Ureter (tissue), 1 donor: ENCODE measurements at regions not wholly inside any gene's neighbourhood (a gene's known extent, or its start where the extent isn't known, plus 50 kb on each side); places are given as distances from the start of the nearest gene placed in this dataset.
"Not testable (repeated sequence)": the region's sequence is repeated elsewhere in the genome, so short reads cannot be mapped to it uniquely, and the experiment has no call there.

ENCODE experiments used
- DNase-seq: peaks from one replicate; pipeline ENCODE4 v3.0.0-alpha.2; 2020; ENCODE audit warnings: low spot score
- donor health status: DM: yes; HTN: yes; CAD: no.

DNA sequence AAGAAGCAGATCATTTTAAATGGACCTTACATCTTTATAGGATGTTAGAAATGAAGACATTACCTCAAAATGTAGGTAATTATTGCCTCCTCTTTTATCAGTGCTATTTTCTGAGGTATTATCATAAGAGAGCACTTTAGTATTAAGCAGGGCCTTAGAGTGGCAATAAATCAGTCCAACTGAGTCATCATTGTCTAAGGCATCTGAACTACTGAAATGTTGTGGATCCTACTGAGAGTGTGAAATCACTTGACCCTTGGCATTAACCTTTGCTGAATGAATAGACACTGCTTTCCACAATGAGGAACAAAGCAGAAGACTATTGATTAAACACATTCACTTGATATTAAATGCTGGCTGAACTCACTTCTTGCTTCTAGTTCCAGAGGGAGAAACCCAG lies 224.6 kb upstream of the ARRDC3 start:
- no peak for DNase-seq

- DNase-seq = no peak
These were observed 216.7 kb upstream of the ARRDC3 start for GRCh38 chr5:91599863-91600262.

DNA sequence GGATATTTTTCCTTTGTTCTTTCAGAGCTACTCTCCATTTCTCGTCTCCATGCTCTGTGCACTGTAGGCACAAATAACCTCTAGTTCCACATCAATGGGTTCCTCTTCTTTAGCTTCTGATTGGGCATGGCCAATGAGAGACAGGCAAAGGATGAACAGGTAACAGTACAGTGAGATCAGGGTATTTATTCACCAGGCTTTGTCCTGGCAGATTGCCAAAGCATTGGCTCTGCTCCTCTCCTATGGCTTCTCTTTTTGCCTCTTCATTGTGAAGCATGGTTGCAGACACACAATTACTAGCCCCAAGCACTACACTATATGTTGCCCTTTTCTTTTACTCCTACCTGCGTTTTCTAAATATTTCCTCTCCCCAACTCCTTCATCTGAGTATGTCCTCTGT lies 215.1 kb upstream of the ARRDC3 start:
- no peak for DNase-seq

DNA sequence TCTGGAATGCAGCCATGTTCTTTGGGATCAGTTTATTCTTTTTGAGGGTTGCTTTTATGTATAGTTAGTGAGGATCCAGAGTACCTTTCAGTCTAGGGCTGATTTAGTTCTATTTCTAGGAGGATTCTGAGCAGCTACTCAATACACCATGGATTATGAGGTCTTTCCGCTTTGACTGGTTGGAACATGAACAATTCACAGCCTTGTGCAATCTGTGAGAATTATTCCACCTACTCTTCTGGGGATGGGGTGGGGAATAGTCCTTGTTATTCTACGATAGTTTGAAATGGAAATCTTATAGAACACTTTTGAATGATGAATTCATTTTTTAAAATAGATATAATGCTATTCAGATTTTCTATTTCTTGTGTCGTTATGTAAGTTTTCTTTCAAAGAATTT lies 212.3 kb upstream of the ARRDC3 start:
- DNase-seq = no peak

DNA sequence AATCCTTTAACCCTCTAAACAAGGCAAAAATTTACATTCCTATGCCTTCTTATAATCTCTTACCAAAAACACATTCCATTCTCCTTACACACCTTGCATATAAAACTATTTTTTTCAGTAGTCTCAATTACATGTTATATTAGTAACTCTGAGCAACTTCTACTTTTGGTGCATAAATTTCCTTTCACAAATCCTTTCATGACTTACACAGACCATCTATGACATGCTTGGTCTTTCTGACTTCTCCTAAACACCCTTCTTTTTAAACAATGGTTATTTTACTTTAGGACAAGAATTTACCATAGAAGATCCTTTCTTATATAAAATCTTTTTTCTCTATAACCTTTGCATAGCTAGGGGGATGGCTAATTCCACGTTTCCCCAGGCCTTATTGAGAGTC lies 208.0 kb upstream of the ARRDC3 start:
- no peak for DNase-seq

DNA sequence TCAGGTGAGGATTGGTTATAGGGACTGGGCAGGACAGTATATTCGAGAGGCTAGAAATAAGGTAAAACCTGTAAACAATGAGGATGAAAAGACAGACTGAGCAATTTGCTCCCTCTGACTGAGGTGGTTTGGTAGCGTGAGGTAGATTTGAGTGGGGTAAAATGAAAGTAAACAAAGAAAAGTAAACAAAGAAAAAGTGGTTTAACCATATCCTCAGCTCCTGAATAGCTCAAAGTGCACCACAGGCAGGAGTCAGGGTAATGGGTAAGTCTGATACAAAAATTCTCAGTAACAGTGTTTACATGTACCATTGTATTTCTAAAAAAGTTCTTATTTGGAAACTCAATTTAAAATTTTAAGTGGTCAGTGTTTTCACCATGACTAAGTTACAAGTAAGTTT lies 203.1 kb upstream of the ARRDC3 start:
- no peak for DNase-seq

- DNase-seq = no peak
These were observed 201.2 kb upstream of the ARRDC3 start for GRCh38 chr5:91584352-91584751.

GRCh38 chr5:91566012-91566411 lies 182.9 kb upstream of the ARRDC3 start:
- DNase-seq = not testable (repeated sequence)

GRCh38 chr5:91562922-91563321 lies 179.8 kb upstream of the ARRDC3 start:
- DNase-seq = no peak

DNA sequence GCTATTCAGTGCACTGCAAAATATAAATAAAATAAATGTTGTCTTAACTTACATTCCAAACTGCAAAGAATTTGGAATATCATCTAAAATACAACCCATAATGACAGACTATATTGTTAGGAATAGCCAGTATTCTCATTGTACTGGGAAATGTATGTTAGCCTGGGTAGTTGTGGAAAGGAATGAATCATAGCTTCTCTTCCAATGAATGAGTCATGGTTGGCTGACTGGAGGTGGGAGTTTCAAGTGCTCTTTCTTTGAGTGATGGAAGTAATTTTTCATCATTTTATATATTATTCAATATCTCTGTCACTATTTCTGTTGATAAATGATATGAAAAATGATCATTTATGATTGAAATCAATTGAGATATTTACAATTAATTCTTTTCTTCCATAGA lies 158.6 kb upstream of the ARRDC3 start:
- DNase-seq = no peak

DNA sequence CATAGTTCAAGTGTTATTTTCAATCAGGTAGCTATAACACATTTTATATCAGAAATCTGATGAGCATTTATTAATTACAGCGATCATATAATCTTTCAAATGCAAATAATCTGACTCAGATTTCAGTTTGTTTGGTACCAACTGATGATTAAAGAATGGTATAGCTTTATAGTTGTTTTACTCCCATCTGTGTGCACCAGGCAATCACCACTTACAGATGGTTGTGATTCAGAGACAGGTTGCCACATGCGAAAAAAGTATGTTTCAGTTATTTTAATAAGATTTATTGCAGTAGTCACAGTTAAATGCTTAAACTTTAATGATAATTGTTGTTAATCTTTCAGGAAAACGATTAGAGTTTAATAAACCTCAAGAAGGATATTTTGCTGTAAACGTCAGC lies 155.1 kb upstream of the ARRDC3 start:
- DNase-seq = no peak

DNA sequence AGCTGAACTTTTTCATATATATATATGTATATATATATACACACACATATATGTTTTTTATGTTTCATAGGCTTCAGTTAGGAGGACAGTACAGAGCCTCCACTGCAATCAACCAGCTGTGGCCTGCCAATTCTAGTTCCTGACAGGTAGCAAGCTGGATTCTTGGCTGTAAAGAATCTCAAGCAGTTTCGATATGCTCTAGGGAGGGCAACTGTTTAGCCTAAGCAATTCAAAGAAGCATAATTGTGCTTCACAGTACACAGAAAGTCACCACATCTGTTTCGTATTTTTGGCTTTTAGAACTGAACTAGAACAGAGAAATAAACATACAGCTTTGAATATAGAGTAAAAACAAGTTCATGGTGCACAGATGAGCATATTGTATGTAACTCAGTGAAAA lies 152.4 kb upstream of the ARRDC3 start:
- no peak for DNase-seq

DNA sequence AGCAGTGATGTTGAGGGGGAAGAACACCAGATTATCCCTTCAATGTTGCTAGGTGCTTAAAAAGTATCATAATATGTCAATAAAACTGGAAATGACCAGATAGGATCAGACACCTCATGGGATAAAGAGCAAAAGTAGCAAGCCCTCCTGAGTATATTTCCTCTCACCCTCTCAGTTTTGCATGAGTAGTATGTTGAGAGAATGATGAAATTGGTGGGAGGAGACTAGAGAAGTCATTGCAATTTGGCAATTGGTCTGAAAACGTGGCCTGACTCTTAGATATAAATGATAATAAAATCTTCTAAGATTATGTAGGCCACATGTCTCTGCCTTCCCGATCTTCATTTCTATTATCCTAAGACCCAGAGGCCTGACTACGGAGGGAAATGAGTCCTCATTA lies 151.2 kb upstream of the ARRDC3 start:
- DNase-seq = no peak

DNA sequence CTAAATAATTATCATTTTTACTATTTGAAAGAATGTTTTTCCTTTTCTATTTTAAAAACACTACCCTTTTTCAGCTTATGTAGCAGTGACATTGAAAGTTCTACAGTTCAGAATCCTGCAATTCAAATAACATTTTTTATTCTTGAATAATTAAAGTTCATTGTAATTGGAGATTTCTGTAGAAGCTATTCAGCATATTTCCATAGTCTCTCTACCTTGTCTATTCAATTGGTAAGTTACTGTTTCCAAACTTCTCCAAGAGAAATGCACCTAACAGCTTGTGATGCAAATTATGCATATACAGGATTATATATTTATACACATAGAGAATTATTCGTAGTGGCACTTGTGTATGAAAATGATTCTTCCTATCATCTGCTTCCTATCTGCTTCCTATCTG lies 149.7 kb upstream of the ARRDC3 start:
- DNase-seq = no peak

DNA sequence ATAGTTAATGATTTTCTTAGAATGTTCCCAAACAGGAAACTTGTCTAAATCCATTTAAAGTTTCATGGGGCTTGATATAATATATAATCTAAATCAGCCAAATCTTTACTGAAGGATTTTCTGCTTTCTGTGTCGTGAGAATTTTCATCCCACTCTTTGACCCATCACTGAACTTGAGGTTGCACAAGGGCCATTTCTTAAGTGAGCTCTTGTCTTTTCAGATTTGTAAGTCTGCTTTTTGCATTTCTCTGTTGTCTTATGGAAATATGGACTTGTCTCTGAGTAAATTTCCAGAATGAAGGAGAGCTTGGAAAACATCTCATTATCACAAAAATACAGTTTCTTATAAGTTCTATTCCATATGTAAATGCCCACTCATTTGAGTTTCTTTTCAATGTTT lies 149.2 kb upstream of the ARRDC3 start:
- DNase-seq = no peak

GRCh38 chr5:91528831-91529230 lies 145.7 kb upstream of the ARRDC3 start:
- DNase-seq = no peak

DNA sequence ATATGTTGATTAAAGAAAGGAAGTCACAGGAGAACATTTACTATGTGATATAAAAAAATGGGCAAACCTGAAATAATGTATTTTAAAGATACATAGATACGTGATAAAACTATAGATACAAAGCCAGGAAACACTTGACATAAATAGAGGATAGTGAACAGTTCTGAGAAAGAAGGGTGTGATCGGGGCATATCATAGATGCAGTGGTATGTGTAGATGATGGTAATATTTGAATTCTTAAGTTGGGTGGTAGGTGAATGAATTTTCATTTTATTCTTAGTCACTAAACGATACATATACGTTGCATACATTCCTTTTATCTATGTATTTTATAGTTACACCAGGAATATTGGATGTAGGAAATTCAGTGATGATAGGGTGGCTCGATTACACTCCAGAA lies 138.7 kb upstream of the ARRDC3 start:
- no peak for DNase-seq

- DNase-seq = no peak
These were observed 138.2 kb upstream of the ARRDC3 start for GRCh38 chr5:91521334-91521733.

GRCh38 chr5:91514400-91514799 lies 131.3 kb upstream of the ARRDC3 start:
- DNase-seq = no peak

DNA sequence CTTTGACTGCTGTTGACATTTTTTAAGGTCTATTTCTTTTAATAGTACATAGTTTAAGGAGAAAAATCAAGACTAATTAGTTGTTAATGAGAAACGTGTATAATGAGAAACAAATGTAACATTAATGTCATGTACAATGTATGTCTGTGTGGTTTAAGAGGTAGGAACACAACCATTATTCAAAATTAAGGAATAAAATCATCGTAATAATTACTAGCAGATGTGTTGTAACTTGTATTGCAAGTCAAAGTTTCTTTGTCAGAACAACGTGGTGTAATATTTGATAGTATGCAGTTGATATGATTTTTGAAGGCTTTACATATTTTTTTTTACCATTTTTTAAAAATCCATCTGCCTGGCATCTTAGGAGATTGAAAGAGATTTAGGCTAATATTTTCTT lies 120.2 kb upstream of the ARRDC3 start:
- DNase-seq = no peak

- no peak for DNase-seq
These were observed 117.6 kb upstream of the ARRDC3 start for GRCh38 chr5:91500758-91501157.

GRCh38 chr5:91499943-91500531 lies 116.9 kb upstream of the ARRDC3 start:
- DNase-seq = no peak

GRCh38 chr5:91495699-91496098 lies 112.6 kb upstream of the ARRDC3 start:
- DNase-seq = no peak

DNA sequence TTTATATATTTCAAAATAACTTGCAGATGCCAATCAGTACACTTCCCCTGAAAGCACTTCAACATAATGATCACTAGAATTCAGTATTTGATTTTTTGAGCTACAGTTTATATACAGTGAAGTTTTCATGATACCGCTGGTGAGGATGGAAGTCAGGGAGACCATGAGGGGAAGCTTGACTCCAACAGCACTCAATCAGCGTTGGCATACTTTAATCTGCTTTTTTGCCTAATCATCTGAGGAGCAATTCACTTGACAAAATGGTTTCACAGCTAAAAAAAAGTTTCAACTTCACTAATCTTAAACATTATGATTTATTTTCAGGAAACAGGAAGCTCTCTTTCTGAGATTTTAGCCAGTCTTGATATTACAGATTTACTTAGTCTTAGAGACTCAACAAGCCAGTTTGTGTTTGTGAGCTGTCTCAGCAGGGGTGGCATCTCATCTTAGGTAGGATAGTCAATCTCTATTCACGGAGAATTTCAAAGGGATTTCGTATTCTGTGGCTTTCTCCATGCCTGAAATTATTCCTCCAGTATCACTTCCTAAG lies 111.4 kb upstream of the ARRDC3 start:
- DNase-seq = no peak
